SU-DHL-6 (cell line): ENCODE measurements at regions not wholly inside any gene's neighbourhood (a gene's known extent, or its start where the extent isn't known, plus 50 kb on each side); places are given as distances from the start of the nearest gene placed in this dataset.
"Not testable (repeated sequence)": the region's sequence is repeated elsewhere in the genome, so short reads cannot be mapped to it uniquely, and the experiment has no call there.

ENCODE experiments used
- H2AFZ ChIP-seq: fragments of 200-600 bp; sonication (generic); 2 replicates; pipeline ENCODE4 v1.6.1; 2014; ENCODE audit warnings: low read depth, mild to moderate bottlenecking, moderate library complexity, mixed read lengths, antibody characterized with exemption, low read length; ENCODE audit not compliant: severe bottlenecking
- H3F3A ChIP-seq: fragments of 200-600 bp; shearing (Covaris generic); 2 replicates; pipeline ENCODE4 v1.6.0; 2016; ENCODE audit warnings: antibody characterized with exemption, mild to moderate bottlenecking; ENCODE audit not compliant: insufficient read depth
- H3K27ac ChIP-seq: fragments of 200-600 bp; sonication (generic); 2 replicates; pipeline ENCODE4 v1.5.1; 2016; ENCODE audit warnings: low read depth, mild to moderate bottlenecking, low read length, moderate library complexity, mixed read lengths
- H3K27me3 ChIP-seq: fragments of 200-600 bp; sonication (generic), shearing (Covaris generic); 2 replicates; pipeline ENCODE4 v1.6.0; 2014; ENCODE audit warnings: mild to moderate bottlenecking, low read length
- H3K36me3 ChIP-seq: fragments of 200-600 bp; sonication (generic); 2 replicates; pipeline ENCODE4 v1.6.1; 2014; ENCODE audit warnings: mild to moderate bottlenecking, low read length, mixed read lengths
- H3K4me2 ChIP-seq: fragments of 300-600, 200-600 bp; shearing (Covaris generic), sonication (generic); 2 replicates; pipeline ENCODE4 v1.6.0; 2014; ENCODE audit warnings: low read length, low read depth, mild to moderate bottlenecking; ENCODE audit not compliant: poor library complexity, severe bottlenecking
- H3K4me3 ChIP-seq: fragments of 200-600 bp; sonication (generic); 2 replicates; pipeline ENCODE4 v1.5.1; 2014; ENCODE audit warnings: antibody characterized with exemption, low read length, mild to moderate bottlenecking, mixed read lengths; ENCODE audit not compliant: insufficient read depth, poor library complexity, severe bottlenecking
- H3K79me2 ChIP-seq: fragments of 200-600 bp; sonication (generic); 2 replicates; pipeline ENCODE4 v1.6.1; 2014; ENCODE audit warnings: mild to moderate bottlenecking, low read length, moderate library complexity; ENCODE audit not compliant: insufficient read depth
- H3K9ac ChIP-seq: fragments of 200-600 bp; sonication (generic); 2 replicates; pipeline ENCODE4 v1.7.0; 2014; ENCODE audit warnings: mild to moderate bottlenecking, low read length
- H3K9me2 ChIP-seq: fragments of 200-600 bp; sonication (generic); replicated peaks from 2 replicates; pipeline ENCODE4 v1.6.1; 2014; ENCODE audit warnings: low read length; ENCODE audit not compliant: insufficient read depth
- H3K9me3 ChIP-seq: fragments of 200-600 bp; sonication (generic); 2 replicates; pipeline ENCODE4 v1.6.1; 2014; ENCODE audit warnings: low read length, mixed read lengths; ENCODE audit not compliant: insufficient read depth
- H4K20me1 ChIP-seq: fragments of 200-600 bp; sonication (generic); 2 replicates; pipeline ENCODE4 v1.6.1; 2014; ENCODE audit warnings: low read depth, mild to moderate bottlenecking, antibody characterized with exemption, low read length, moderate library complexity, mixed read lengths
- CTCF ChIP-seq: fragments of 200-600 bp; sonication (generic); IDR thresholded peaks from one replicate; pipeline ENCODE4 v1.5.1; 2017; ENCODE audit warnings: antibody characterized with exemption, mild to moderate bottlenecking, low read length, moderate library complexity; ENCODE audit not compliant: insufficient read depth, poor library complexity, severe bottlenecking
- EZH2phosphoT487 ChIP-seq: fragments of 200-600 bp; sonication (generic), shearing (Covaris generic); conservative IDR thresholded peaks from 2 replicates; pipeline ENCODE4 v1.6.1; 2018; ENCODE audit warnings: mild to moderate bottlenecking, antibody characterized with exemption, low read length, moderate library complexity, mixed read lengths

DNA sequence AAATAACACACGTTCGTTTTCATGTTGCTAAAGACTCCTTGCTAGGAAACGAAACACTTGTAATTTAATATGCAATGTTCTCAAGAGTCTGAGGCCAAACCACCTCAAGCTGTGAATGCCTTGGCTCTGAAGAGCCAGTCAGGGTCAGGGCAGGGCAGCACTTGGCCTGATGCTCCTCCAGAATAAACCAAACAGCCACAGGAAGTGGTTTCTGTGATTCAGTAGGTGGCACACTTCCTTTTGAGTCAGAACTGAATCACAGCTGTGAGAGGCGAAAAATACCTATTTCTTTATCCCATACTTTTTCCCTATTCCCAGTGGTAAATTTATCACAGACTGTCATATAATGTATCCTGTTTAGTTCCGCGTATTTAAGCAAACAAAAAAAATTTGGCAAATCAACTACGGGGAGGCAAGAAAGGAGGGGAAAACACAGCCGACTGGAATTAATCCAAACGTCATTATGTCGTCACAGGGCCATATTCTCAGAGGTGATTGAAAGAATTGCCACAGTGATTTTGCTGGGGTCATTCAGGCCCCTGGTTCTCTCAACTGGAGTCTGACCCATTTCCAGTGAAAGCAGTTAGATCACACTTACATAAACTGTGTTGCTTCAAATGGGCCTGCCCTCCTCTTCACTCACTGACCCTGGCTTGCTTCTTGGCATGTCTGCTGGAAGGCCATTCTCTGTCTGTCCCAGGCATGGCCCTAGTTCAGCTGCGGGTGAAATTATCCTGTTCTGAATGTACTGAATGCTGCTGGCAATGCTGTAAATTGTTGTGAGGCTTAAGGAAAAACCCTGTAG is 71.2 kb downstream of the ARRDC3 start:
- Histone ChIP-seq H3K79me2 (no peaks in the 10 kb centered on the region), H3K4me3 (no peak overlapping the region), H4K20me1 (no peaks in the 10 kb centered on the region), H2AFZ (peak overlapping the region; percentile 70), H3K36me3 (no peaks in the 10 kb centered on the region), H3K27ac (0 out of 2 replicates have a peak overlapping the region, but pooled peaks have one; percentile 17), H3F3A (no peaks in the 10 kb centered on the region), H3K9me3 (no peaks in the 10 kb centered on the region), H3K9me2 (no peaks in the 10 kb centered on the region), H3K4me2 (peak overlapping the region; percentile 33), H3K27me3 (no peaks in the 10 kb centered on the region), H3K9ac (peak overlapping the region; percentile 8; the same call in 1 of the 2 replicates)
- TF ChIP-seq CTCF (no peak), EZH2phosphoT487 (no peak)

DNA sequence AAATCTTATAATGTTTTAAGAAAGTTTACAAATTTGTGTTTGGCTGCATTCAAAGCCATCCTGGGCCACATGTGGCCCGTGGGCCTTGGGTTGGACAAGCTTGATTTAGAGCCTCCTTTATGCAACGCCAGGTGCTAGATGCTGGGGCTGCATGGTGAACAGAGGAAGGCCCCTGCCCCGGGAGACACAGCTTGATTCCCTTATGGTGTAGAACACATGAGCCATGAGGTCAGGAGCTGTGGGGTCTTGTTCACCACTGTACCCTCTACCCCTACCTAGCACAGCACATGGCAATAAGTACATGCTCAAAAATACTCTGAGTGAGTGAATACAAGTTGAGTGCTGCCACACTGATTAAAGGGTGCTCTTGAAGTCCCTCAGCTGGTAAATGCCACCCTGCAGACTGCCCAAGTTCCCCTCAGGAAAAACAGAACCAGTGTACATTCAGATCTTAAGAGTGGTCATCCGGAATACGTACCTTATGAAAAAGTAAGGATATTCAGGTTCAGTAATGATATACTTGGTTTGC is 71.9 kb downstream of the ARRDC3 start:
- Histone ChIP-seq H3K27ac (0 out of 2 replicates have a peak overlapping the region, but pooled peaks have one; percentile 17), H2AFZ (peak overlapping the region; percentile 70), H3K9me3 (no peaks in the 10 kb centered on the region), H3K4me2 (peak overlapping the region; percentile 33), H3K4me3 (no peak overlapping the region), H3K27me3 (no peaks in the 10 kb centered on the region), H3K79me2 (no peaks in the 10 kb centered on the region), H3F3A (no peaks in the 10 kb centered on the region), H3K9ac (peak overlapping the region; percentile 8; the same call in 1 of the 2 replicates), H3K36me3 (no peaks in the 10 kb centered on the region), H3K9me2 (no peaks in the 10 kb centered on the region), H4K20me1 (no peaks in the 10 kb centered on the region)
- TF ChIP-seq EZH2phosphoT487 (no peak), CTCF (no peak)

- not testable (repeated sequence) for H2AFZ ChIP-seq, H3K27ac ChIP-seq, H3K36me3 ChIP-seq, H3K4me2 ChIP-seq, H3K9me2 ChIP-seq, H3K79me2 ChIP-seq, H3K9ac ChIP-seq, H3F3A ChIP-seq, H4K20me1 ChIP-seq, H3K9me3 ChIP-seq, H3K4me3 ChIP-seq, H3K27me3 ChIP-seq
These were observed 75.0 kb downstream of the ARRDC3 start for GRCh38 chr5:91308157-91308556.

GRCh38 chr5:91307048-91307447 is 76.1 kb downstream of the ARRDC3 start:
- H3K79me2 ChIP-seq: no peaks in the 10 kb centered on the region
- H3K4me2 ChIP-seq: no peak overlapping the region
- H3K9me3 ChIP-seq: no peaks in the 10 kb centered on the region
- no peaks in the 10 kb centered on the region for H4K20me1 ChIP-seq
- no peaks in the 10 kb centered on the region for H3K9me2 ChIP-seq
- no peak overlapping the region for H3K9ac ChIP-seq
- no peaks in the 10 kb centered on the region for H3F3A ChIP-seq
- H3K36me3 ChIP-seq: no peaks in the 10 kb centered on the region
- TF ChIP-seq CTCF (no peak), EZH2phosphoT487 (no peak)
- no peak overlapping the region for H3K4me3 ChIP-seq
- H3K27me3 ChIP-seq: no peaks in the 10 kb centered on the region
- H3K27ac ChIP-seq: no peak overlapping the region
- no peak overlapping the region for H2AFZ ChIP-seq
